Bronchial epithelial cell (primary cell): ENCODE measurements at regions not wholly inside any gene's neighbourhood (a gene's known extent, or its start where the extent isn't known, plus 50 kb on each side); places are given as distances from the start of the nearest gene placed in this dataset.

Experiments used
- DNase-seq: peaks from one replicate; pipeline ENCODE4 v3.0.0-alpha.2; 2010; ENCODE audit warnings: low read depth
- FAIRE-seq: peaks from 2 replicates; lab custom pipeline; 2011; peaks lifted over from hg19 to GRCh38; lab: Jason Lieb, UNC
- H3K27me3 ChIP-seq: 2 replicates; pipeline ENCODE4 v1.5.1; 2011; ENCODE audit warnings: low read length; ENCODE audit not compliant: control insufficient read depth, insufficient read depth
- H3K36me3 ChIP-seq: 2 replicates; pipeline ENCODE4 v1.5.1; 2011; ENCODE audit warnings: low read length; ENCODE audit not compliant: control insufficient read depth, insufficient read depth
- H3K4me3 ChIP-seq: 2 replicates; pipeline ENCODE4 v1.5.1; 2011; ENCODE audit warnings: mild to moderate bottlenecking, low read depth, low read length, control low read depth
- CTCF ChIP-seq: IDR thresholded peaks from 2 replicates; pipeline ENCODE4 v1.5.1; 2011; ENCODE audit warnings: mild to moderate bottlenecking, moderate library complexity, low read length, control low read depth, inconsistent platforms; ENCODE audit not compliant: insufficient read depth, severe bottlenecking

GRCh38 chr5:81837667-81838306 lies 86.9 kb upstream of the SSBP2 start:
- no peak for DNase-seq
- no peak for FAIRE-seq
- Histone ChIP-seq H3K36me3 (no peaks in the 10 kb centered on the region), H3K4me3 (no peak overlapping the region), H3K27me3 (no peaks in the 10 kb centered on the region)
- TF ChIP-seq CTCF = no peak

GRCh38 chr5:81835814-81836367 lies 85.0 kb upstream of the SSBP2 start:
- H3K4me3 ChIP-seq = no peak overlapping the region
- DNase-seq (no peak), FAIRE-seq (no peak)
- H3K27me3 ChIP-seq = no peaks in the 10 kb centered on the region
- H3K36me3 ChIP-seq = no peaks in the 10 kb centered on the region
- no peak for TF ChIP-seq CTCF

- no peaks in the 10 kb centered on the region for H3K36me3 ChIP-seq
- FAIRE-seq (no peak), DNase-seq (no peak)
- H3K27me3 ChIP-seq = no peaks in the 10 kb centered on the region
- no peak overlapping the region for H3K4me3 ChIP-seq
- TF ChIP-seq CTCF = no peak
Observed at GRCh38 chr5:81834021-81834660, 83.2 kb upstream of the SSBP2 start.

GRCh38 chr5:81830596-81830995 lies 79.7 kb upstream of the SSBP2 start:
- Histone ChIP-seq H3K4me3 (no peak overlapping the region), H3K27me3 (no peaks in the 10 kb centered on the region), H3K36me3 (no peaks in the 10 kb centered on the region)
- TF ChIP-seq CTCF = no peak
- no peak for DNase-seq
- FAIRE-seq = no peak

- Histone ChIP-seq H3K27me3 (no peaks in the 10 kb centered on the region), H3K4me3 (no peak overlapping the region), H3K36me3 (no peaks in the 10 kb centered on the region)
- no peak for FAIRE-seq
- no peak for DNase-seq
- TF ChIP-seq CTCF = no peak
Observed at GRCh38 chr5:81829242-81829641, 78.3 kb upstream of the SSBP2 start.
